Mucosa of stomach (tissue), 1 donor: ENCODE measurements at regions not wholly inside any gene's neighbourhood (a gene's known extent, or its start where the extent isn't known, plus 50 kb on each side); places are given as distances from the start of the nearest gene placed in this dataset.
"Not testable (repeated sequence)": the region's sequence is repeated elsewhere in the genome, so short reads cannot be mapped to it uniquely, and the experiment has no call there.

ENCODE experiments used
- H3K27me3 ChIP-seq: one replicate; pipeline ENCODE4 v1.7.0; 2013; ENCODE audit warnings: mild to moderate bottlenecking, low read length; ENCODE audit not compliant: control insufficient read depth, insufficient read depth
- H3K36me3 ChIP-seq: one replicate; pipeline ENCODE4 v1.7.0; 2013; ENCODE audit warnings: low read length; ENCODE audit not compliant: control insufficient read depth, insufficient read depth
- H3K4me1 ChIP-seq: one replicate; pipeline ENCODE4 v1.7.0; 2013; ENCODE audit warnings: mild to moderate bottlenecking, low read length; ENCODE audit not compliant: control insufficient read depth, insufficient read depth
- H3K4me3 ChIP-seq: one replicate; pipeline ENCODE4 v1.7.0; 2013; ENCODE audit warnings: low read length
- H3K9ac ChIP-seq: one replicate; pipeline ENCODE4 v1.7.0; 2013; ENCODE audit warnings: mild to moderate bottlenecking, low read length, moderate library complexity
- H3K9me3 ChIP-seq: one replicate; pipeline ENCODE4 v1.7.0; 2013; ENCODE audit warnings: mild to moderate bottlenecking, low read length, moderate library complexity; ENCODE audit not compliant: control insufficient read depth
- donor health status: Pancreatic carcinoma.

DNA sequence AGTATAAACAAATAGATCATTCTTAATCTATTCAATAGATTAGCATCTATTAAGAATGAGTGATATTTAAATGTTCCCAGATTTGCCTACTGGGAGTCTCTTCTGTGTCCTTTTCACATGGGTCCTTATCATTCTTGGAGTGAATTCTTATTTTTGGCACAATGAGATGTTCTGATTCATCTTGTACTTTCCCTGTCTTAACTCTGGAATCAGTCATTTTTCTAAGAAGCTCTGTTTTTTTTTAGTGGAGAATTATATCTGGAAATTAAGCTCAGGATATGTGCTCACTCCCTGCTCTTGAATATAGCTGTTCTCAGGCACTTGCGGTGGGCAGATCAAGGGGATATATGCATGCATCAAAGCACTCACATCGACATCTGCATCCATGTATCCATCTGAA, 625.3 kb upstream of the HS3ST1 start:
- Histone ChIP-seq H3K9ac (no peak overlapping the region), H3K4me3 (no peak overlapping the region), H3K27me3 (no peaks in the 10 kb centered on the region), H3K36me3 (no peaks in the 10 kb centered on the region), H3K4me1 (no peaks in the 10 kb centered on the region), H3K9me3 (no peaks in the 10 kb centered on the region)

DNA sequence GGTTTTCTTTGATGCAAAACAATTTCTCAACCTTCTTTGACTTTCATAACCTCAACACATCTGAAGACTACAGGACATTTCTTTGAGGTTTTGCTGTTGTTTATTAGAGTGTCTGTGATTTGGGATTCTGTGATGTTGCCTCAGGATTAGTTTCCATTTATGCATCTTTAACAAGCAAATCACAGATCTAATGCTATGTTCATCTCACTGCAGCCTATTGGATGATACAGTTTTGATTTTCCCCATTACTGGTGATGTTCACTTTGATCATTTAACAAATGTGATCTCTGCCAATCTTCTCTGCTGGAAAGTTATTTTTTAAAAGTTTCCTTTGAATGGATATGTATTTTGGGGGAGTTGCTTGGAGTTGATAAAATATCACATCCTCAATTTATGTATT, 624.9 kb upstream of the HS3ST1 start:
- Histone ChIP-seq H3K9ac (no peak overlapping the region), H3K36me3 (no peaks in the 10 kb centered on the region), H3K4me3 (no peak overlapping the region), H3K27me3 (no peaks in the 10 kb centered on the region), H3K4me1 (no peaks in the 10 kb centered on the region), H3K9me3 (no peaks in the 10 kb centered on the region)

DNA sequence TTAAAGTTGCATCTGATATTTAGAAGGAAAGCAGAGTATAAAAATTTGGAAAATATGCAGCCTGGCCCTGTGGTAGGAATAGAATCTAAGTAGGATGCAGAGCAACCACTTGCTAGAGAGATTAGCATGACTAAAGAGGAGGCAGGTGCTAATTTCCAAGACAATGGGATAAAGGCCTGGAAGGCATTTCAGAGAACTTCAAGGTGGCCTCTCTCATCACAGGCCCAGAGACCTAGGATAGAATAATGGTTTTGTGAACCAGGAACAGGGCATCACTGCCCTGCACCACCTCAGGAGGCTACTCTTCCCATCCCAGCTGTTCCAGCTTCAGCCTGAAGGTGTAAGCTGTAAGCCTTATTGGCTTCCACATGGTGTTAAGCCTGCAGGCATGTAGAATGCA, 621.7 kb upstream of the HS3ST1 start:
- Histone ChIP-seq H3K4me3 (no peak overlapping the region), H3K36me3 (no peaks in the 10 kb centered on the region), H3K9me3 (no peaks in the 10 kb centered on the region), H3K27me3 (no peaks in the 10 kb centered on the region), H3K4me1 (no peaks in the 10 kb centered on the region), H3K9ac (no peak overlapping the region)

DNA sequence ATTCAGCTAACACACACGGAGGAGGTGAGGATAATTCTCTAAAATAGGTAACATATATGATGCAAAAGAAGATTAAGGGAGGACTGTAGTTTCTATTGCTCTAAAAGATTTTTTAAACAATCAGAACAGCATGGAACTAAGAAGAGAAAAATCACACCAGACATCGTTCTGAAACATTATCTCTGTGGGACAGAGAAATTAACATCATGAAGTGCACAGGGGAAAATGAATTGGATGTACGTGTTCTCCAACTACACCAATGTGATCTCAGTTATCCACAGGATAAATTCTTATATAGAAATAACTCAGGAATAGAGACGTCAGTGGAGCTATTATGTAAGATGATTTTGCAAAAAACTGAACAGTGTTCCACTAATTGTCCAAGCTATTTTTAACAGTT, 614.1 kb upstream of the HS3ST1 start:
- H3K4me1 ChIP-seq, result no peaks in the 10 kb centered on the region
- H3K9me3 ChIP-seq, result no peaks in the 10 kb centered on the region
- no peaks in the 10 kb centered on the region for H3K27me3 ChIP-seq
- H3K36me3 ChIP-seq, result no peaks in the 10 kb centered on the region
- H3K9ac ChIP-seq, result no peak overlapping the region
- H3K4me3 ChIP-seq, result no peak overlapping the region

DNA sequence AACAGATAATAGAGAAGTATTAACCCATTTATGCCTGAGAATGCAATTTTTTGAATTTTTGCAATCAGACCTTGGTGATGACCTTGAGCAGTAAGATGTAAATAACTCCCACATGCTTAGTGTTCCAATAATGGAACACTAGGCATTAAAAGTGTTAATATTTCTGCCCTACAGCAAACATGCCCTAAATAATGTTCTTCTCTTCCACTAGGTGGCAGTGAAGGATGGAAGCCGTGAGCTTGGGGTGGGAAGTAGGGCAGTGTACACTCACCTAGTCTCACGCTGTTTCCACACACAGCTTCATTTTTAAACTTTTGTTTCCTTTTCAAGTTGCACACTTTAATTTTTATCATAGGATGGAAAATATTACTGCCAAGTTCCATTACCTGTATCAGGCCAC, 613.1 kb upstream of the HS3ST1 start:
- no peaks in the 10 kb centered on the region for H3K9me3 ChIP-seq
- H3K9ac ChIP-seq, result no peak overlapping the region
- no peaks in the 10 kb centered on the region for H3K27me3 ChIP-seq
- no peaks in the 10 kb centered on the region for H3K4me1 ChIP-seq
- H3K4me3 ChIP-seq, result no peak overlapping the region
- H3K36me3 ChIP-seq, result no peaks in the 10 kb centered on the region

DNA sequence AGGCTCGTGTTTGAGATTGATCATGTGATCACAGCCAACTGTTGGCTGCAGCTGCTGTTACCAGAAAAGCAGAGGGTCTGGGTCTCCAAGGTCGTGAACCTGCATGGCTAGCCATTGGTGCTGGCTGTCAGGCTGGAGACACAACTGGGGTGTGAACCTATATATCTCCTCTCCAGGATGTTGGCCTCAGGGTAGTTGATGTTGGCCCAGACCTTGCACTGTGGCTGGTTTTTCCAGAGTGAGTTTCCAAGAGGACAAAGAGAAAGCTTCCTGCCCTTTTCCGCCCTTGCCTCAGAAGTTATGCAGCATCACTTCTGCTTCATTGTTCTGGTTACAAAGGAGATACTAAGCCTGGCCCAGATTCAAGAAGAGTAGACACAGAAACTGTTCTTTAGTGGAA, 607.8 kb upstream of the HS3ST1 start:
- H3K36me3 ChIP-seq, result no peaks in the 10 kb centered on the region
- no peak overlapping the region for H3K9ac ChIP-seq
- H3K27me3 ChIP-seq, result no peaks in the 10 kb centered on the region
- no peaks in the 10 kb centered on the region for H3K9me3 ChIP-seq
- H3K4me3 ChIP-seq, result no peak overlapping the region
- H3K4me1 ChIP-seq, result no peaks in the 10 kb centered on the region

DNA sequence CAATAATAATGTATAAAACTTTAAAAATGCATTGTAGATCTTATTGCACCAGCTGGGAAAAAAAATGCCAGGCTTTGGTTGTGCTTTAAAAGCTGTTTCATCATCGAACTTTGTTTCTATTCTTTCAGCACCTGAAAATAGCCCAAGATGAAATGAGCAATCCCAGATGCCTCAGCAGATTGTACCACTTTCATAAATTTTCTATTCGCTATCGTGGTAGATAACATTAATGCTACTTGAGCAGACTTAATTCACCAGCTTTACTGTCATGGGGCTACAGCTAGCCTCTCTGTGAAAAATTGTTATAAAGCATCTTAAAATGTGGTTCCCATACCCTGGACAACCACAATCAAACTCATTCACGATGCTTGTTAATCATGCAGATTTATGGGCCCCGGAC, 599.6 kb upstream of the HS3ST1 start:
- no peak overlapping the region for H3K9ac ChIP-seq

DNA sequence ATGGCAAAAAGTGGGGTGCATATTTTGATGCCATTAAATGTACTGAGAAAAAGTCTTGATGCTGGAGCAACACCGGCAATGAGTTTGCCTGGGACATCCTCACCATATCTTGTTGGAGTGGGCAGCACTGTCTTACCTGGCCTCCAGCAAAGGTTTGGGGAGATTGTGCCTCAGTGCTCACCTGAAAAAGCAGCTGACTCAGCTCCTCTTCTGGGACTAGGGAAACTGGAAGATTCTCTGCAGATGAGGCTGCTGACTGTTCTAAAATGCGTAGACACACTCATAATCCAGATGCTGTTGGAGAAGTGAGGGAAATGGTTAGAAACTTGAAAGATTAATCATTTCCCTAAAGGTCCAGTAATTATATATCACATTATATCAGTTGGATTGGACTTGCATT, 593.7 kb upstream of the HS3ST1 start:
- H3K36me3 ChIP-seq, result no peaks in the 10 kb centered on the region
- no peaks in the 10 kb centered on the region for H3K9me3 ChIP-seq
- H3K4me3 ChIP-seq, result no peak overlapping the region
- H3K4me1 ChIP-seq, result no peaks in the 10 kb centered on the region
- H3K27me3 ChIP-seq, result no peaks in the 10 kb centered on the region
- H3K9ac ChIP-seq, result no peak overlapping the region

More for the DNA sequence above, 599.6 kb upstream of the HS3ST1 start:
- H3K4me3 ChIP-seq, result no peak overlapping the region
- H3K4me1 ChIP-seq, result no peaks in the 10 kb centered on the region
- no peaks in the 10 kb centered on the region for H3K36me3 ChIP-seq
- H3K27me3 ChIP-seq, result no peaks in the 10 kb centered on the region
- H3K9me3 ChIP-seq, result no peaks in the 10 kb centered on the region

DNA sequence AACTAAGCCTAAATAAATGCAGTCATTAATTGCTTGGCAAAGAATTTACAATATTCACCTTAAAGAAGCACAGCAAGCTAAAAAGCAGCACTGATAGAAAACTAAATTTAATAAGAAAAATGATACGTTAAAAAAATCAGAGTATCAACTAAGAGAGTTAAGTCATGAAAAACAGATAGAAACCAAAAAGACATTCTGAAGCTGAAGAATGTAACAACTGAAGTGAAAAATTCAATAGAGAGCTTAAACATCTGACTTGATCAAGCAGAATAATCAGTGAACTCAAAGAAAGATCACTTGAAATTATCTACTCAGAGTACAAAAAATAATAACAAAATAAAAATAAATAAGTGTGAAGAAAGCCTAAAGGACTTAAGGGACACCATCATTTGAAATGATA, 588.0 kb upstream of the HS3ST1 start:
- Histone ChIP-seq H3K4me1 (no peaks in the 10 kb centered on the region), H3K9me3 (no peaks in the 10 kb centered on the region), H3K27me3 (no peaks in the 10 kb centered on the region), H3K9ac (no peak overlapping the region), H3K4me3 (no peak overlapping the region), H3K36me3 (no peaks in the 10 kb centered on the region)

DNA sequence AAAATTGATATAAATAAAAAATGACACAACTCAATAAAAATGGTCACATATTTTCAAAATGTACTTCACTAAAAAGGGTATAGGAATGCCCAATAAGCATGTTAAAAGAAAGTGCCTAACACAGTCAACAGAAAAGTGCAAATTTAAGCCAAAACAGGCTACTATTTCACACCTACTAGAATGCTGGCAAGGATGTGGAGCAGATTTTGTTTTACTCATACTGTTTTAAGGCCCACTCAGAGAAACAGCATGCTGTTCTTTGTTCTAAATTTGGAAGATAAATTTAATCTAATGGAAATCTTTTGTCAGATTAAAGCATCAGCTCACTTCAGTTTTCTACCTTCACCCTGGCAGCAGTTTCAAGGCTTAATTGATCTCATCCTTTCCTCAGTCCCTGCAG, 576.8 kb upstream of the HS3ST1 start:
- Histone ChIP-seq H3K4me1 (no peaks in the 10 kb centered on the region), H3K27me3 (no peaks in the 10 kb centered on the region), H3K4me3 (no peak overlapping the region), H3K9me3 (no peaks in the 10 kb centered on the region), H3K9ac (no peak overlapping the region), H3K36me3 (no peaks in the 10 kb centered on the region)

DNA sequence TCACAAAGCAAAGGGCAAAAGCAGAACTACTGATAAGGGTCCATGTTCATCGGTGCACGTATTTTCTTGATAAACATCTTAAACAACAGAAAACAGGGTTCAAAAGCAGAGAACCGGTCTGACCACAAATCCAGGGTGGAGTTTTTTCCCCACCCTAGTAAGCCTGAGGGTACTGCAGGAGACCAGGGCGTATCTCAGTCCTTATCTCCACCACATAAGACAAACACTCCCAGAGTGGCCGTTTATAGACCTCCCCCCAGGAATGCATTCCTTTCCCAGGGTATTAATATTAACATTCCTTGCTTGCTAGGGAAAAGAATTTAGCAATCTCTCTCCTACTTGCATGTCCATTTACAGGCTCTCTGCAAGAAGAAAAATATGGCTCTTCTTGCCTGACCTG, 567.9 kb upstream of the HS3ST1 start:
- not testable (repeated sequence) for H3K4me3 ChIP-seq, H3K36me3 ChIP-seq, H3K9me3 ChIP-seq, H3K27me3 ChIP-seq, H3K9ac ChIP-seq, H3K4me1 ChIP-seq

DNA sequence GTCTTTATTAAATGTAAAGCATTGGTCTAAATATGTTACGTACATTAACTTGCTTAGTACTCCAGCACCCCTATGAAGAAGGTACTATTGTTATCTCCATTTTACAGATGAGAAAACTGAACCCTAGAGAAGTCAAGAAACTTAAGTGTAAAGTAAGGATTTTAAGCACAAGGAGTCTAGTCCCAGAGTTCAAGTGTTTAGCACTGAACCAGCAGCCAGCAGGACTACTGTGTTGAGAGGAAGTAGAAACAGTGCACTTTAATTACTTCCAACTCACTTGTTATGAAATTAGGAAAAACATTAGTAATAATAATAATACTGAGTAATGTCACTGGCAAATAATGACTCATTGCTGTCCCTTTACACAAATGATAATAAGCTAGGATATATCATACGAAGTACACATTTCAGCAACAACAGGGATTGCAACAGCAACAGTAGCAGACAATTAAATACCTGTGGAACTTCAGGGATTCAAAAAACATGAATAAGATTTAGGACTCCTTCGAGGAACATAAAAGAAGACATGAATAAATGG, 548.1 kb upstream of the HS3ST1 start:
- H3K9ac ChIP-seq, result no peak overlapping the region
- no peaks in the 10 kb centered on the region for H3K36me3 ChIP-seq
- no peaks in the 10 kb centered on the region for H3K27me3 ChIP-seq
- H3K4me3 ChIP-seq, result no peak overlapping the region
- no peaks in the 10 kb centered on the region for H3K4me1 ChIP-seq
- no peaks in the 10 kb centered on the region for H3K9me3 ChIP-seq

DNA sequence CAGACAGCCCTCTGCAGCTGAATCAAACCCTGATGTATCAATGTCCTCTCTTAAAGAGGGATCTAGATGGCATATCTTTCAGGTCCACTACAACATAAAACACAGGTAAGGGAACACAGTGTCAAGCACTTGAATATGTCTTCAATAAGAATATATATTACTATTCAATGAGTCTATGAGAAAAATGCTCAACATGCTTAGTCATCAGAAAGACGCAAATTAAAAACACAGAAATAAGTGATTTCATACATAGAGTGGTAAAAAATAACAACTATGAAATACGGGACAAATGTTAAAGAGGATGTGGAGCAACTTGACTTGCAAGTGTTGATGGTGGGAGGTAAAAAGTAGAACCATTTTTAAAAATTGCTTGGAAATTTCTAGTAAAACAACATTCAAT, 544.6 kb upstream of the HS3ST1 start:
- no peak overlapping the region for H3K9ac ChIP-seq
- H3K36me3 ChIP-seq, result no peaks in the 10 kb centered on the region
- H3K27me3 ChIP-seq, result no peaks in the 10 kb centered on the region
- H3K9me3 ChIP-seq, result no peaks in the 10 kb centered on the region
- no peaks in the 10 kb centered on the region for H3K4me1 ChIP-seq
- H3K4me3 ChIP-seq, result no peak overlapping the region
